HL-60 (cell line): ENCODE measurements at regions not wholly inside any gene's neighbourhood (a gene's known extent, or its start where the extent isn't known, plus 50 kb on each side); places are given as distances from the start of the nearest gene placed in this dataset.
"Not testable (repeated sequence)": the region's sequence is repeated elsewhere in the genome, so short reads cannot be mapped to it uniquely, and the experiment has no call there.

Experiments
- DNase-seq, 2 experiments: peaks; one replicate each; pipeline ENCODE4 v3.0.0-alpha.2; 2010 to 2020; ENCODE audit warnings: low read depth in 1 of 2, low spot score in 1 of 2
- H3K27ac ChIP-seq: fragments of 250-450 bp; sonication (Bioruptor Pico); replicated peaks from 2 replicates; pipeline ENCODE4 v1.5.1; 2020; ENCODE audit warnings: mild to moderate bottlenecking, moderate library complexity
- H3K27me3 ChIP-seq: fragments of 250-450 bp; sonication (Bioruptor Pico); 2 replicates; pipeline ENCODE4 v1.5.1; 2021; ENCODE audit warnings: mild to moderate bottlenecking, moderate library complexity; ENCODE audit not compliant: insufficient read depth, poor library complexity, severe bottlenecking
- H3K4me3 ChIP-seq: replicated peaks from 2 replicates; pipeline ENCODE4 v1.5.1; 2011; ENCODE audit warnings: mild to moderate bottlenecking, control low read depth, low read length; ENCODE audit not compliant: insufficient read depth
- CTCF ChIP-seq: IDR thresholded peaks from one replicate; pipeline ENCODE4 v1.5.1; 2011; ENCODE audit warnings: low read length, control low read depth, inconsistent platforms; ENCODE audit not compliant: insufficient read depth
- GABPA ChIP-seq: IDR thresholded peaks from 2 replicates; pipeline ENCODE4 v1.6.1; 2012; ENCODE audit warnings: low read depth
- POLR2AphosphoS5 ChIP-seq: IDR thresholded peaks from 2 replicates; pipeline ENCODE4 v1.6.1; 2012; ENCODE audit warnings: low read depth
- REST ChIP-seq: IDR thresholded peaks from 2 replicates; pipeline ENCODE4 v1.6.1; 2012; ENCODE audit warnings: low read depth; ENCODE audit not compliant: insufficient replicate concordance
- SPI1 ChIP-seq: IDR thresholded peaks from 2 replicates; pipeline ENCODE4 v1.6.1; 2012; ENCODE audit warnings: low read depth, mild to moderate bottlenecking, borderline replicate concordance

GRCh38 chr14:88983755-88984154 is 159.3 kb downstream of the TTC8 start:
- no peak for TF ChIP-seq CTCF
- TF ChIP-seq SPI1: no peak
- TF ChIP-seq REST: no peak
- TF ChIP-seq GABPA: no peak
- TF ChIP-seq POLR2AphosphoS5: no peak

GRCh38 chr14:88985654-88986053 is 161.2 kb downstream of the TTC8 start:
- no peak overlapping the region for H3K4me3 ChIP-seq
- DNase-seq: no peak
- H3K27me3 ChIP-seq: no peaks in the 10 kb centered on the region
- no peak overlapping the region for H3K27ac ChIP-seq
- TF ChIP-seq SPI1 (no peak), GABPA (no peak), CTCF (no peak), POLR2AphosphoS5 (no peak), REST (no peak)

More at GRCh38 chr14:88983755-88984154, 159.3 kb downstream of the TTC8 start:
- no peak for DNase-seq
- H3K4me3 ChIP-seq: no peak overlapping the region
- no peaks in the 10 kb centered on the region for H3K27me3 ChIP-seq
- no peak overlapping the region for H3K27ac ChIP-seq

GRCh38 chr14:88986146-88986841 is 161.8 kb downstream of the TTC8 start:
- no peaks in the 10 kb centered on the region for H3K27me3 ChIP-seq
- no peak overlapping the region for H3K27ac ChIP-seq

GRCh38 chr14:88986908-88987307 is 162.5 kb downstream of the TTC8 start:
- not testable (repeated sequence) for H3K4me3 ChIP-seq, H3K27me3 ChIP-seq, DNase-seq, H3K27ac ChIP-seq

More at GRCh38 chr14:88986146-88986841, 161.8 kb downstream of the TTC8 start:
- no peak for TF ChIP-seq SPI1
- H3K4me3 ChIP-seq: no peak overlapping the region
- no peak for DNase-seq

GRCh38 chr14:88987516-88987915 is 163.1 kb downstream of the TTC8 start:
- no peak for TF ChIP-seq GABPA
- no peak for TF ChIP-seq POLR2AphosphoS5
- no peak for TF ChIP-seq SPI1
- TF ChIP-seq CTCF: no peak
- TF ChIP-seq REST: no peak
- Histone ChIP-seq H3K27me3 (no peaks in the 10 kb centered on the region), H3K27ac (no peak overlapping the region), H3K4me3 (no peak overlapping the region)
- no peak for DNase-seq
